Mesenchymal stem cell (in vitro differentiated cells and primary cell): ENCODE measurements at regions not wholly inside any gene's neighbourhood (a gene's known extent, or its start where the extent isn't known, plus 50 kb on each side); places are given as distances from the start of the nearest gene placed in this dataset.

Experiments
- DNase-seq: peaks from one replicate; pipeline ENCODE4 v3.0.0-alpha.2; 2013
- H2AFZ ChIP-seq: one replicate; pipeline ENCODE4 v1.6.1; 2013; ENCODE audit warnings: low read depth, mild to moderate bottlenecking, control low read depth, inconsistent platforms, low read length, moderate library complexity
- H2AK5ac ChIP-seq: 2 replicates; pipeline ENCODE4 v1.6.1; 2013; ENCODE audit warnings: low read length, moderate library complexity, mild to moderate bottlenecking, inconsistent platforms; ENCODE audit not compliant: severe bottlenecking
- H2BK120ac ChIP-seq: one replicate; pipeline ENCODE4 v1.6.1; 2013; ENCODE audit warnings: low read depth, mild to moderate bottlenecking, inconsistent platforms, low read length, moderate library complexity
- H2BK12ac ChIP-seq, 2 experiments: one replicate each; pipeline ENCODE4 v1.6.1; 2013; ENCODE audit warnings: inconsistent platforms in 2 of 2, low read length in 2 of 2, mild to moderate bottlenecking in 2 of 2, moderate library complexity in 2 of 2, control low read depth in 1 of 2
- H2BK15ac ChIP-seq: one replicate; pipeline ENCODE4 v1.6.1; 2013; ENCODE audit warnings: mild to moderate bottlenecking, low read depth, inconsistent platforms; ENCODE audit not compliant: poor library complexity, severe bottlenecking
- H2BK5ac ChIP-seq: 2 replicates; pipeline ENCODE4 v1.6.1; 2013; ENCODE audit warnings: low read depth, mild to moderate bottlenecking, low read length, control low read depth, inconsistent platforms; ENCODE audit not compliant: poor library complexity, severe bottlenecking
- H3K14ac ChIP-seq, 2 experiments: one replicate each; pipeline ENCODE4 v1.6.1; 2013; ENCODE audit warnings: inconsistent platforms in 2 of 2, low read length in 2 of 2, control low read depth in 1 of 2, mild to moderate bottlenecking in 1 of 2, moderate library complexity in 1 of 2
- H3K18ac ChIP-seq, 2 experiments: one replicate each; pipeline ENCODE4 v1.6.1; 2013; ENCODE audit warnings: inconsistent platforms in 2 of 2, low read length in 2 of 2, control low read depth in 1 of 2, low read depth in 1 of 2, mild to moderate bottlenecking in 1 of 2
- H3K23ac ChIP-seq, 2 experiments: one replicate each; pipeline ENCODE4 v1.6.1; 2013; ENCODE audit warnings: inconsistent platforms in 2 of 2, low read length in 2 of 2, mild to moderate bottlenecking in 2 of 2, moderate library complexity in 2 of 2, control low read depth in 1 of 2
- H3K27ac ChIP-seq: 2 replicates; pipeline ENCODE4 v1.5.1; 2013; ENCODE audit warnings: mild to moderate bottlenecking, moderate library complexity, low read length, control low read depth, inconsistent platforms; ENCODE audit not compliant: poor library complexity, severe bottlenecking
- H3K27me3 ChIP-seq, 2 experiments: 2 replicates each; pipeline versions ENCODE4 v1.6.1 to v1.7.0; 2013; ENCODE audit warnings: low read length in 2 of 2, mild to moderate bottlenecking in 2 of 2, moderate library complexity in 2 of 2, control low read depth in 1 of 2, inconsistent platforms in 1 of 2; ENCODE audit not compliant: control insufficient read depth in 1 of 2, insufficient read depth in 1 of 2
- H3K36me3 ChIP-seq, 2 experiments: 2 replicates each; pipeline versions ENCODE4 v1.6.1 to v1.7.0; 2013; ENCODE audit warnings: low read length in 2 of 2, control low read depth in 1 of 2, inconsistent platforms in 1 of 2, low read depth in 1 of 2, mild to moderate bottlenecking in 1 of 2; ENCODE audit not compliant: insufficient read depth in 2 of 2, control insufficient read depth in 1 of 2
- H3K4ac ChIP-seq, 2 experiments: one replicate each; pipeline ENCODE4 v1.6.1; 2013; ENCODE audit warnings: inconsistent platforms in 2 of 2, low read length in 2 of 2, mild to moderate bottlenecking in 2 of 2, moderate library complexity in 2 of 2, control low read depth in 1 of 2, low read depth in 1 of 2
- H3K4me1 ChIP-seq: 2 replicates; pipeline ENCODE4 v1.6.1; 2013; ENCODE audit warnings: low read depth, low read length, control low read depth; ENCODE audit not compliant: control insufficient read depth, insufficient read depth
- H3K4me2 ChIP-seq: 2 replicates; pipeline ENCODE4 v1.6.1; 2013; ENCODE audit warnings: low read length, mild to moderate bottlenecking, inconsistent platforms; ENCODE audit not compliant: poor library complexity, severe bottlenecking
- H3K4me3 ChIP-seq, 2 experiments: 2 replicates each; pipeline versions ENCODE4 v1.5.1 to v1.7.0; 2013; ENCODE audit warnings: low read length in 2 of 2, mild to moderate bottlenecking in 2 of 2, control low read depth in 1 of 2, low read depth in 1 of 2; ENCODE audit not compliant: insufficient read depth in 1 of 2
- H3K79me1 ChIP-seq: replicated peaks from 2 replicates; pipeline ENCODE4 v1.6.1; 2013; ENCODE audit warnings: mild to moderate bottlenecking, control low read depth, low read length, inconsistent platforms; ENCODE audit not compliant: poor library complexity, severe bottlenecking
- H3K9ac ChIP-seq: 2 replicates; pipeline ENCODE4 v1.7.0; 2013; ENCODE audit warnings: mild to moderate bottlenecking, low read length, moderate library complexity
- H3K9me3 ChIP-seq: 2 replicates; pipeline ENCODE4 v1.7.0; 2013; ENCODE audit warnings: mild to moderate bottlenecking, low read length; ENCODE audit not compliant: control insufficient read depth
- H4K8ac ChIP-seq: one replicate; pipeline ENCODE4 v1.6.1; 2013; ENCODE audit warnings: inconsistent platforms, mild to moderate bottlenecking, low read length, moderate library complexity
- H4K91ac ChIP-seq: one replicate; pipeline ENCODE4 v1.6.1; 2013; ENCODE audit warnings: mild to moderate bottlenecking, low read length, inconsistent platforms
- WGBS: methylation state at CpG from one replicate; pipeline ENCODE4 v1.1.7; 2013; ENCODE audit warnings: mixed read lengths; 5-methylcytosine and 5-hydroxymethylcytosine counted together

DNA sequence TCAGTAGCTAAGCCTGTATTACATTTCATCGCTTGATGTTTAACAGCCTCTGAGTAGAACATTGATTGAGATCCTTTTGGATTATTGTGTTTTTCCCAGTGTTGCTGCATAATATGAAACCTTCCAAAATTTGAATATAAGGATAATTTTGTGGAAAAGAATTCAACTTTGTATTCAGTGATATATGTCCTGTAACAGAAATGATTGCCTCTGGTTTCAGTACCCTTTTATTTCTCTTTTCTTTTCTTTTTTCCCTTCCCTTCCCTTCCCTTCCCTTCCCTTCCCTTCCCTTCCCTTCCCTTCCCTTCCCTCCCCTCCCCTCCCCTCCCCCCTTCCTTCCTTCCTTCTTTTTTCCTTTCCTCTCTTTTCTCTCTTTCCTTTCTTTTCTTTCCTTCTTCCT is 74.6 kb downstream of the UTRN start:
- Histone ChIP-seq H2BK5ac (no peak overlapping the region), H3K18ac (no peak overlapping the region), H3K27ac (no peak overlapping the region), H2BK120ac (no peak overlapping the region), H4K91ac (no peak overlapping the region), H3K14ac (no peak overlapping the region), H2AK5ac (no peak overlapping the region), H2BK12ac (no peak overlapping the region), H2BK15ac (no peak overlapping the region), H2AFZ (no peak overlapping the region), H3K9me3 (no peaks in the 10 kb centered on the region), H3K27me3 (no peaks in the 10 kb centered on the region), H3K23ac (no peak overlapping the region), H3K4me3 (no peak overlapping the region), H3K4me2 (no peak overlapping the region), H3K4me1 (peaks cover 13% of the 10 kb centered on the region), H3K36me3 (peaks cover 0 to 2% of the 10 kb centered on the region in 2 experiments), H3K79me1 (peaks cover 27% of the 10 kb centered on the region), H3K4ac (no peak overlapping the region), H4K8ac (no peak overlapping the region), H3K9ac (no peak overlapping the region)
- DNase-seq = no peak
- WGBS = no CpG with 5 or more reads among the region's 1 CpG

DNA sequence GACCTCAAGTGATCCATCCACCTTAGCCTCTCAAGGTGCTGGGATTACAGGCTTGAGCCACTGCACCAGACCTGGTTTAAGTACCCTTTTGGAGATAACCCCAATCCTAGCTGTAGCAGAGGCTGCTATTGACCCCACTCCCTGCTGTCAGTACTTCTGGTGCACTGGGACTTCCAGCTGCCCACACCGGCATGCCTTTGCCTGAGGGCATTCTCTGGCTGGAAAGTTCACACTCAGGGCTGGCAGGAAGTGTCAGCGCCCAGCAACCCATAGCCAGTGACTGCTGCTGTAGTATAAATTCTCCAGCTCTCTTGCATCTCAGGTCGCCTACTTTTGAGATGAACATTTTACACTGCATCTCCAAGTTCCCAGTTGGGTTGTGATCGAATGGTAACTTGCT is 75.3 kb downstream of the UTRN start:
- Histone ChIP-seq H3K79me1 (peaks cover 23% of the 10 kb centered on the region), H3K4me2 (no peak overlapping the region), H2BK15ac (no peak overlapping the region), H3K27ac (no peak overlapping the region), H3K18ac (peak overlapping the region in 1 of 2 experiments; percentile 41), H3K14ac (no peak overlapping the region), H3K4me3 (no peak overlapping the region), H3K4ac (no peak overlapping the region), H2AK5ac (no peak overlapping the region), H4K8ac (no peak overlapping the region), H2BK120ac (no peak overlapping the region), H3K23ac (no peak overlapping the region), H2BK5ac (no peak overlapping the region), H4K91ac (no peak overlapping the region), H3K9me3 (no peaks in the 10 kb centered on the region), H3K27me3 (no peaks in the 10 kb centered on the region), H2AFZ (no peak overlapping the region), H3K9ac (no peak overlapping the region), H3K36me3 (peaks cover 0 to 2% of the 10 kb centered on the region in 2 experiments), H3K4me1 (peaks cover 14% of the 10 kb centered on the region), H2BK12ac (no peak overlapping the region)
- WGBS = 90% methylated on average over 4 of the region's 4 CpGs
- DNase-seq = no peak

DNA sequence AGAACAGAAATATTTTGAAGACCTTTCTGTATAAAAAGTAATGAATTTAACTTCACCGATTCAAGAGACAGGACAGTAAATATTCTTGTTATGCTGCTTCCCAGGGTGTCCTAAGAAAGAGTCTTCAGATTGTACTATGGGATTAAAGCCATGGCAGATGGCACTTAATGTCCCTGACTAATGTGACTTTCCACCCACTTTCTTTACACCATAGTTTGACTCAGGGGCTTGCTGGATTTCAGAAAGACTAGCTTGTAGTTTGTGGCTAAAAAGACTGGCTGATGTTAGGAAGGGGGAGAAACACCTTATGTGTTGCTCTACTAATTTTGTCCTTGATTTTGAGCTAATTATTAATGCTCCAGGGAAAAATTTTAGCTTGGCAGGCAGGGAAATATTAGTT is 75.9 kb downstream of the UTRN start:
- Histone ChIP-seq H3K4me1 (peaks cover 15% of the 10 kb centered on the region), H3K4me2 (no peak overlapping the region), H3K27ac (no peak overlapping the region), H4K8ac (no peak overlapping the region), H2AFZ (no peak overlapping the region), H2AK5ac (no peak overlapping the region), H3K4ac (no peak overlapping the region), H3K23ac (no peak overlapping the region), H3K4me3 (no peak overlapping the region), H3K14ac (no peak overlapping the region), H2BK5ac (no peak overlapping the region), H3K18ac (no peak overlapping the region), H3K9ac (no peak overlapping the region), H2BK12ac (no peak overlapping the region), H3K36me3 (peaks cover 0 to 2% of the 10 kb centered on the region in 2 experiments), H4K91ac (no peak overlapping the region), H2BK15ac (no peak overlapping the region), H3K9me3 (no peaks in the 10 kb centered on the region), H2BK120ac (no peak overlapping the region), H3K27me3 (no peaks in the 10 kb centered on the region), H3K79me1 (peaks cover 23% of the 10 kb centered on the region)
- DNase-seq = no peak
- 100% methylated on average over 1 of the region's 1 CpG for WGBS

DNA sequence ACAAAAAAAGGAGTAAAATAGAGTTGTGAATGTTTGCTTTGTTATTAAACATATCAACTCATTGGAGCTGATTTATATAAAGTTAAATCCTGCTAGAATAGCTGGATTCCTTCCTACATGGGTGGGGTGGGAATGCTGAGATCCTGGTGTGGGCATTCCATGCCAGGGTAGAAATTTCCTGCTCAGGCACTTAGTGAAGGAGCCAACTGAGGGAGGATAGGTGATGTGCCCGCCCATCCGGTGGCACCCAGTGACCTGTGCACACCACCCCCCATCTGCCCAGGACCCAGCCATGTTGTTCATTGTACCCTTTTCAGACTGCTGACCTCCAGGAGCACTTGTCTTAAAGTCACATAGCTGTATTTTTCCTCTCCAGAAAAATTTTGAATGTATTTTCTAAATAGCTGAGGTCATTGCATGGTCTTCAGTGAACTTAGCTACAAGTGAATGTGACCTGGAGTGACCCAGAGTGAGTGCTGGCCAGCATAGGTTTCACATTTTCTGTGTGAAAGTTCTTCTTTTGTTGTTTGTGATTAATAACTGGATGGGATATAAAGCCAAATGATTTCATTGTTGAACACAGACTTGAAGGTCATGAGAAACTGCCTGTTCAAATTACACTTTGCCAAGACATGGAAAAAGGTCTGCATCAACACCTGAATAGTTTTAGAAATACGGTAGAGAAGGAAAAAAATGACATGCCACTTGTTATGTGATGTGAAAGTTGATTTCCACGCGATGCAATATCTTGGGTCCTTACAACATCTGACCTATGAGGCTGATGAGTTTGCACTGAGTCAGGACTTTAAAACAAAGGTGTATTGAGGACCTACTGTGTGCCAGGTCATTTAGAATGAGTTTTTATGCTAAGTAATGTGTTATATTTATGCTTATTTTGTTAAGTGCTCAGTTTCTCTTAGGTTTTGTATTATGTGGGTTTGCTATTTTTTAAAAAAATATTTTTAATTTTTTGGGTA is 77.2 kb downstream of the UTRN start:
- H2BK120ac ChIP-seq = no peak overlapping the region
- H3K4me1 ChIP-seq = peaks cover 15% of the 10 kb centered on the region
- H3K9ac ChIP-seq = no peak overlapping the region
- H2BK5ac ChIP-seq = peak overlapping the region; percentile 76
- H3K23ac ChIP-seq = no peak overlapping the region
- H3K36me3 ChIP-seq = peaks cover 0 to 2% of the 10 kb centered on the region in 2 experiments
- no peak overlapping the region for H3K4me2 ChIP-seq
- no peak overlapping the region for H2BK15ac ChIP-seq
- no peaks in the 10 kb centered on the region for H3K27me3 ChIP-seq
- peaks cover 19% of the 10 kb centered on the region for H3K79me1 ChIP-seq
- 98% methylated on average over 4 of the region's 5 CpGs for WGBS
- H3K14ac ChIP-seq = no peak overlapping the region
- no peaks in the 10 kb centered on the region for H3K9me3 ChIP-seq
- peak; percentile 17 for DNase-seq
- no peak overlapping the region for H4K91ac ChIP-seq
- no peak overlapping the region for H3K4ac ChIP-seq
- no peak overlapping the region for H4K8ac ChIP-seq
- no peak overlapping the region for H2AFZ ChIP-seq
- no peak overlapping the region for H3K18ac ChIP-seq
- peak overlapping the region; percentile 39 for H2AK5ac ChIP-seq
- H3K4me3 ChIP-seq = no peak overlapping the region
- no peak overlapping the region for H2BK12ac ChIP-seq
- no peak overlapping the region for H3K27ac ChIP-seq
